ENCODE measurements at regions not wholly inside any gene's neighbourhood (a gene's known extent, or its start where the extent isn't known, plus 50 kb on each side); places are given as distances from the start of the nearest gene placed in this dataset.
A peak's percentile ranks its signal among the peaks of the same experiment; 100 is the strongest.

- no peak overlapping the region for H3K27ac ChIP-seq
- H3K4me1 ChIP-seq (replicated peaks in 1 of 2), result no peaks in the 10 kb centered on the region
- no peak overlapping the region for H3K4me3 ChIP-seq
- peaks cover 12% of the 10 kb centered on the region for H3K27me3 ChIP-seq
- peak in 1 of 7 donors; percentile 0 for DNase-seq
- 43 to 52% (median 50%) methylated on average over 1 to 2 of the region's 2 CpGs for WGBS, 4 donors
- H3K9me3 ChIP-seq (replicated peaks in 1 of 3), result no peaks in the 10 kb centered on the region
- H3K36me3 ChIP-seq (replicated peaks in 1 of 2), result no peaks in the 10 kb centered on the region
- intact Hi-C loops (cut with DNase I), result no loop called here
- TF ChIP-seq POLR2A (IDR thresholded peaks at IDR 0.05) (no peak), CTCF (IDR thresholded peaks at IDR 0.05) (no peak)
These were observed 52.4 kb downstream of the CBLL2 start for GRCh38 chrX:22325096-22325495.

- intact Hi-C loops (cut with DNase I), result no loop called here
- peaks cover 13% of the 10 kb centered on the region for H3K27me3 ChIP-seq
- DNase-seq, result no peak
- H3K9me3 ChIP-seq (replicated peaks in 1 of 3), result no peaks in the 10 kb centered on the region
- H3K4me3 ChIP-seq, result no peak overlapping the region
- WGBS, 4 donors, result 47 to 67% (median 52%) methylated on average over 2 of the region's 2 CpGs
- no peaks in the 10 kb centered on the region for H3K36me3 ChIP-seq (replicated peaks in 1 of 2)
- H3K4me1 ChIP-seq (replicated peaks in 1 of 2), result no peaks in the 10 kb centered on the region
- no peak overlapping the region for H3K27ac ChIP-seq
- TF ChIP-seq CTCF (IDR thresholded peaks at IDR 0.05), result no peak
- no peak for TF ChIP-seq POLR2A (IDR thresholded peaks at IDR 0.05)
These were observed 57.1 kb downstream of the CBLL2 start for GRCh38 chrX:22329783-22330182.

GRCh38 chrX:22338740-22339139 lies 66.0 kb downstream of the CBLL2 start:
- H3K27me3 ChIP-seq, result peaks cover 7% of the 10 kb centered on the region
- intact Hi-C loops (cut with DNase I), result no loop called here
- WGBS, 4 donors, result 37 to 51% (median 48%) methylated on average over 1 of the region's 1 CpG

GRCh38 chrX:22339459-22339858 lies 66.7 kb downstream of the CBLL2 start:
- DNase-seq, result no peak
- no peaks in the 10 kb centered on the region for H3K9me3 ChIP-seq (replicated peaks in 1 of 3)
- no peak overlapping the region for H3K4me3 ChIP-seq
- 13 to 64% (median 29%) methylated on average over 1 of the region's 1 CpG for WGBS, 4 donors
- peaks cover 7% of the 10 kb centered on the region for H3K27me3 ChIP-seq
- H3K36me3 ChIP-seq (replicated peaks in 1 of 2), result no peaks in the 10 kb centered on the region
- TF ChIP-seq CTCF (IDR thresholded peaks at IDR 0.05), result no peak
- TF ChIP-seq POLR2A (IDR thresholded peaks at IDR 0.05), result no peak
- H3K4me1 ChIP-seq (replicated peaks in 1 of 2), result no peaks in the 10 kb centered on the region
- H3K27ac ChIP-seq, result no peak overlapping the region
- intact Hi-C loops (cut with DNase I), result no loop called here

More at GRCh38 chrX:22338740-22339139, 66.0 kb downstream of the CBLL2 start:
- Histone ChIP-seq H3K27ac (no peak overlapping the region), H3K4me1 (replicated peaks in 1 of 2) (no peaks in the 10 kb centered on the region), H3K9me3 (replicated peaks in 1 of 3) (no peaks in the 10 kb centered on the region), H3K36me3 (replicated peaks in 1 of 2) (no peaks in the 10 kb centered on the region), H3K4me3 (no peak overlapping the region)
- DNase-seq, result no peak
- TF ChIP-seq CTCF (IDR thresholded peaks at IDR 0.05) (no peak), POLR2A (IDR thresholded peaks at IDR 0.05) (no peak)

All from adrenal gland (tissue), 9 donors.